ENCODE measurements at regions not wholly inside any gene's neighbourhood (a gene's known extent, or its start where the extent isn't known, plus 50 kb on each side); places are given as distances from the start of the nearest gene placed in this dataset.

DNA sequence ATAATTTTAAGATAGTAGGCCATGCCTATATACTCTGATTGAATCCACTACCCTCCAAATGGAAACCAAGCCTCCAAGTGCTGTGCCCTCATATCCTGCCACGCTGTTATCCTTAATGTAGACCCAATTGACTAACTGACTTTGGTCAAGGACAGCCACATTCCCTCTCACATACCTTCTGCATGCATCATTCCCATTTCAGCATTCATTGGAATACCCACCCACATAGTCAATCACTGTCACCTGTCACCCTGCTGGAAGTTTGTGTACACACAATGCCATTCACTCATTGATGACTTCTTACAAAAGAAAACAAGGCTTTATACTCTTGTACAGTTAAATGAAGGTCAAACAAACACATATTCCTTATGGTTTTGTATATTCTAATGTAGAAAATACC lies 221.1 kb upstream of the PBX1 start:
- TF ChIP-seq, protein P1, sequence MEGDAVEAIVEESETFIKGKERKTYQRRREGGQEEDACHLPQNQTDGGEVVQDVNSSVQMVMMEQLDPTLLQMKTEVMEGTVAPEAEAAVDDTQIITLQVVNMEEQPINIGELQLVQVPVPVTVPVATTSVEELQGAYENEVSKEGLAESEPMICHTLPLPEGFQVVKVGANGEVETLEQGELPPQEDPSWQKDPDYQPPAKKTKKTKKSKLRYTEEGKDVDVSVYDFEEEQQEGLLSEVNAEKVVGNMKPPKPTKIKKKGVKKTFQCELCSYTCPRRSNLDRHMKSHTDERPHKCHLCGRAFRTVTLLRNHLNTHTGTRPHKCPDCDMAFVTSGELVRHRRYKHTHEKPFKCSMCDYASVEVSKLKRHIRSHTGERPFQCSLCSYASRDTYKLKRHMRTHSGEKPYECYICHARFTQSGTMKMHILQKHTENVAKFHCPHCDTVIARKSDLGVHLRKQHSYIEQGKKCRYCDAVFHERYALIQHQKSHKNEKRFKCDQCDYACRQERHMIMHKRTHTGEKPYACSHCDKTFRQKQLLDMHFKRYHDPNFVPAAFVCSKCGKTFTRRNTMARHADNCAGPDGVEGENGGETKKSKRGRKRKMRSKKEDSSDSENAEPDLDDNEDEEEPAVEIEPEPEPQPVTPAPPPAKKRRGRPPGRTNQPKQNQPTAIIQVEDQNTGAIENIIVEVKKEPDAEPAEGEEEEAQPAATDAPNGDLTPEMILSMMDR (IDR thresholded peaks at IDR 0.05; ENCODE audit: insufficient read depth, low read length) = no peak
- TF ChIP-seq POLR2AphosphoS5 (IDR thresholded peaks at IDR 0.05; ENCODE audit: low read depth) (no peak), SPI1 (IDR thresholded peaks at IDR 0.05; ENCODE audit: borderline replicate concordance, low read depth) (no peak), GABPA (IDR thresholded peaks at IDR 0.05; ENCODE audit: low read depth) (no peak)
- TF ChIP-seq, protein P2, sequence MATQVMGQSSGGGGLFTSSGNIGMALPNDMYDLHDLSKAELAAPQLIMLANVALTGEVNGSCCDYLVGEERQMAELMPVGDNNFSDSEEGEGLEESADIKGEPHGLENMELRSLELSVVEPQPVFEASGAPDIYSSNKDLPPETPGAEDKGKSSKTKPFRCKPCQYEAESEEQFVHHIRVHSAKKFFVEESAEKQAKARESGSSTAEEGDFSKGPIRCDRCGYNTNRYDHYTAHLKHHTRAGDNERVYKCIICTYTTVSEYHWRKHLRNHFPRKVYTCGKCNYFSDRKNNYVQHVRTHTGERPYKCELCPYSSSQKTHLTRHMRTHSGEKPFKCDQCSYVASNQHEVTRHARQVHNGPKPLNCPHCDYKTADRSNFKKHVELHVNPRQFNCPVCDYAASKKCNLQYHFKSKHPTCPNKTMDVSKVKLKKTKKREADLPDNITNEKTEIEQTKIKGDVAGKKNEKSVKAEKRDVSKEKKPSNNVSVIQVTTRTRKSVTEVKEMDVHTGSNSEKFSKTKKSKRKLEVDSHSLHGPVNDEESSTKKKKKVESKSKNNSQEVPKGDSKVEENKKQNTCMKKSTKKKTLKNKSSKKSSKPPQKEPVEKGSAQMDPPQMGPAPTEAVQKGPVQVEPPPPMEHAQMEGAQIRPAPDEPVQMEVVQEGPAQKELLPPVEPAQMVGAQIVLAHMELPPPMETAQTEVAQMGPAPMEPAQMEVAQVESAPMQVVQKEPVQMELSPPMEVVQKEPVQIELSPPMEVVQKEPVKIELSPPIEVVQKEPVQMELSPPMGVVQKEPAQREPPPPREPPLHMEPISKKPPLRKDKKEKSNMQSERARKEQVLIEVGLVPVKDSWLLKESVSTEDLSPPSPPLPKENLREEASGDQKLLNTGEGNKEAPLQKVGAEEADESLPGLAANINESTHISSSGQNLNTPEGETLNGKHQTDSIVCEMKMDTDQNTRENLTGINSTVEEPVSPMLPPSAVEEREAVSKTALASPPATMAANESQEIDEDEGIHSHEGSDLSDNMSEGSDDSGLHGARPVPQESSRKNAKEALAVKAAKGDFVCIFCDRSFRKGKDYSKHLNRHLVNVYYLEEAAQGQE (IDR thresholded peaks at IDR 0.05; ENCODE audit: insufficient replicate concordance, low read depth) = no peak

Data from HL-60 (cell line).